Osteocyte (in vitro differentiated cells): ENCODE measurements at regions not wholly inside any gene's neighbourhood (a gene's known extent, or its start where the extent isn't known, plus 50 kb on each side); places are given as distances from the start of the nearest gene placed in this dataset.
A peak's percentile ranks its signal among the peaks of the same experiment; 100 is the strongest.

Experiments used
- DNase-seq: peaks from one replicate; pipeline ENCODE4 v3.0.0; 2021; ENCODE audit warnings: mixed read lengths; ENCODE audit not compliant: unreplicated experiment; ENCODE audit errors: extremely low spot score
- H3K27ac Mint-ChIP-seq: one replicate; pipeline ENCODE4 v1.8.0; 2021; ENCODE audit warnings: mild to moderate bottlenecking, mixed read lengths; ENCODE audit not compliant: unreplicated experiment
- H3K27me3 Mint-ChIP-seq: one replicate; pipeline ENCODE4 v1.8.0; 2021; ENCODE audit warnings: mixed read lengths; ENCODE audit not compliant: unreplicated experiment
- H3K36me3 Mint-ChIP-seq: one replicate; pipeline ENCODE4 v1.8.0; 2021; ENCODE audit warnings: mixed read lengths; ENCODE audit not compliant: unreplicated experiment
- H3K4me1 Mint-ChIP-seq: one replicate; pipeline ENCODE4 v1.8.0; 2021; ENCODE audit warnings: mixed read lengths; ENCODE audit not compliant: unreplicated experiment
- H3K4me3 Mint-ChIP-seq: one replicate; pipeline ENCODE4 v1.8.0; 2021; ENCODE audit warnings: mild to moderate bottlenecking, moderate library complexity, mixed read lengths; ENCODE audit not compliant: unreplicated experiment
- H3K9me3 Mint-ChIP-seq: one replicate; pipeline ENCODE4 v1.8.0; 2021; ENCODE audit warnings: mixed read lengths; ENCODE audit not compliant: unreplicated experiment
- TF ChIP-seq, protein P1 (sequence below): fragments of 200-600 bp; sonication (generic); IDR thresholded peaks from 2 replicates; pipeline ENCODE4 v1.5.0; 2021; ENCODE audit warnings: antibody characterized with exemption, mild to moderate bottlenecking, moderate library complexity

DNA sequence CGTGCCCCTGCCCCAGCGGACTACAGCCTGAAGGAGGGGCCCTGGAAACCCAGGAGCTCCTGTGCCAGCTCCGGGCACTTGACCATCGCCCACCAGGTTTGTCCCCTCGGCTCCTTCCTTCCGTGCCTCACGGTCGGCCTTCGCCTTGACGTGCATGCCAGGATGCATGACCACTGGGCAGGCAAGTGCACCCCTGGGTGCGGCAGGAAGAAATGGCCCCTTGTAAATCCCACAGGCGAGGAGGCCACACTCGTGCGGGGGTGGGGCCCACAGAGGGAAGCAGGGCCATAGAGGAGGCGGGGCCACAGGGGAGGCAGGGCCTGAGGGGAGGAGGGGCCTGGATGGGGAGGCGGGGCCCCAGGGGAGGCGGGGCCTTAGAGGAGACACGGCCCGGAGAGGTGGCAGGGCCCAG, 81.7 kb downstream of the YTHDF1 start:
- Mint-ChIP-seq H3K27ac (no peak overlapping the region), H3K27me3 (peaks cover 11% of the 10 kb centered on the region), H3K9me3 (no peaks in the 10 kb centered on the region), H3K4me1 (no peaks in the 10 kb centered on the region), H3K36me3 (no peaks in the 10 kb centered on the region), H3K4me3 (no peak overlapping the region)
- no peak for DNase-seq
- TF ChIP-seq, protein P1, sequence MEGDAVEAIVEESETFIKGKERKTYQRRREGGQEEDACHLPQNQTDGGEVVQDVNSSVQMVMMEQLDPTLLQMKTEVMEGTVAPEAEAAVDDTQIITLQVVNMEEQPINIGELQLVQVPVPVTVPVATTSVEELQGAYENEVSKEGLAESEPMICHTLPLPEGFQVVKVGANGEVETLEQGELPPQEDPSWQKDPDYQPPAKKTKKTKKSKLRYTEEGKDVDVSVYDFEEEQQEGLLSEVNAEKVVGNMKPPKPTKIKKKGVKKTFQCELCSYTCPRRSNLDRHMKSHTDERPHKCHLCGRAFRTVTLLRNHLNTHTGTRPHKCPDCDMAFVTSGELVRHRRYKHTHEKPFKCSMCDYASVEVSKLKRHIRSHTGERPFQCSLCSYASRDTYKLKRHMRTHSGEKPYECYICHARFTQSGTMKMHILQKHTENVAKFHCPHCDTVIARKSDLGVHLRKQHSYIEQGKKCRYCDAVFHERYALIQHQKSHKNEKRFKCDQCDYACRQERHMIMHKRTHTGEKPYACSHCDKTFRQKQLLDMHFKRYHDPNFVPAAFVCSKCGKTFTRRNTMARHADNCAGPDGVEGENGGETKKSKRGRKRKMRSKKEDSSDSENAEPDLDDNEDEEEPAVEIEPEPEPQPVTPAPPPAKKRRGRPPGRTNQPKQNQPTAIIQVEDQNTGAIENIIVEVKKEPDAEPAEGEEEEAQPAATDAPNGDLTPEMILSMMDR = no peak

DNA sequence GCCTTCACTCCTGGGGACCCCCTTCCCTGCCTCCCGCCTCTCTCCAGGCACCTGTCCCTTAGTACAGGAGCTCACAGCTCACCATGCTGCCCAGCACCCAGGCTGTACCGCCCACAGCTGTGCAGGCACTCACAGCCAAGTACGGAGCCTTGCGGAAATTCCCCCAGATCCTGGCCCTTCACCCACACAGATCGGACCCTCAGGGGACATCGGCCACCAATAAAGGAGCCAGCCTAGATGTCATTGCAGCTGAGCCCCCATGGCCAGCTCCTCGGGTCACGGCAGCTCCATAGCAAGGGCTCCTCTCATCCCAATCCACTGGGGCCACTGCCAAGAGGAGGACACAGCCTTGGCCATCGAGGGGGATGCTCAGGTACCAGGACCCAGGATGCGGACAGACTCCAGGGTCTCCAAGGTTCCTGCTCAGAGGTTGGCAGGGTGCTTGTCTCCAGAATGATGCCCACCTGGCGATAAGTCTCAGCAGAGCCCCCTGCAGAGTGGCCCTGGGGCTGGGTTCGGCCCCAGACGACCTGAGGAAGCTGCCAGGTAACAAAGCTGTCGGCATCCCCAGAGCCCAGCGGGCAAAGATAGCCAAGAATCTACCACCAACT, 82.3 kb downstream of the YTHDF1 start:
- Mint-ChIP-seq H3K9me3 (no peaks in the 10 kb centered on the region), H3K36me3 (no peaks in the 10 kb centered on the region), H3K4me3 (no peak overlapping the region), H3K4me1 (no peaks in the 10 kb centered on the region), H3K27ac (no peak overlapping the region), H3K27me3 (peaks cover 6% of the 10 kb centered on the region)
- TF ChIP-seq, protein P1 = no peak
- peak; percentile 76 for DNase-seq

DNA sequence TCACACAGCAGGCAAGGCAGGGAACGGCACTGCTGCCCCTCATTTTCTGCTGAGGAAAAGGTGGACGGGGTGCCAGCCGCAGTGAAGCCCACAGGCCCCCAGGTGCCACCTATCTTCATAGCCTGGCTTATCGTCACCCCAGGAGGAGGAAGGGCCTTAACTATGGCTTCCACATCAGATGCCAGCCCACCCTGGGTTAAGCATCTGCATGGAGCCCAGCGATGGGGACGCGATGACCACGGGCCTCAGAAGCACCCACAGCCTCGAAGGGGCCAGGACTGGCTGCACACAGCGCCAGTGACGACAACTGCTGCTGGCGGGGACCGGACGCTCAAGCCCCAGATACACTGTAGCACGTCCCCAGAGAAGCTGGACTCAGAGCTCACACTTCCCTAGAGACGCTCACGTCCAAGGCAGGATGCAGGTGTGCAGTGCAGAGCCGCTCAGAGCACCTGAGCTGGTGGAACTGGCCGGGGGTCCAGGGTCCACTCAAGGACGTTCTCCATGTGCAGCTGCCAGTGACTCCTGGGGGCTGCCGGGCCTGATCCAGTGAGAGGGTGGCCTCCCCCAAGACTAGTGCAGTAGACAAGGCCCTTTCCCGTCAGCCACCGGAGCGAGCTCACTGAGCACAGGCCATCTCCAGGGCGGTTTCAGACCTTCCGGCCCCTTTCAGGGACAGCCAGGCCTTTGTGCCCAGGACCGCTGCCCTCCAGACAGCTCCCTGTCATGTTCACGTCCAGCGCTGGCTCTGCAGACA, 83.0 kb downstream of the YTHDF1 start:
- no peaks in the 10 kb centered on the region for H3K4me1 Mint-ChIP-seq
- H3K27ac Mint-ChIP-seq = no peak overlapping the region
- H3K4me3 Mint-ChIP-seq = no peak overlapping the region
- H3K36me3 Mint-ChIP-seq = no peaks in the 10 kb centered on the region
- H3K27me3 Mint-ChIP-seq = peaks cover 5% of the 10 kb centered on the region
- peak; percentile 76 for DNase-seq
- H3K9me3 Mint-ChIP-seq = no peaks in the 10 kb centered on the region
- TF ChIP-seq, protein P1 = no peak

DNA sequence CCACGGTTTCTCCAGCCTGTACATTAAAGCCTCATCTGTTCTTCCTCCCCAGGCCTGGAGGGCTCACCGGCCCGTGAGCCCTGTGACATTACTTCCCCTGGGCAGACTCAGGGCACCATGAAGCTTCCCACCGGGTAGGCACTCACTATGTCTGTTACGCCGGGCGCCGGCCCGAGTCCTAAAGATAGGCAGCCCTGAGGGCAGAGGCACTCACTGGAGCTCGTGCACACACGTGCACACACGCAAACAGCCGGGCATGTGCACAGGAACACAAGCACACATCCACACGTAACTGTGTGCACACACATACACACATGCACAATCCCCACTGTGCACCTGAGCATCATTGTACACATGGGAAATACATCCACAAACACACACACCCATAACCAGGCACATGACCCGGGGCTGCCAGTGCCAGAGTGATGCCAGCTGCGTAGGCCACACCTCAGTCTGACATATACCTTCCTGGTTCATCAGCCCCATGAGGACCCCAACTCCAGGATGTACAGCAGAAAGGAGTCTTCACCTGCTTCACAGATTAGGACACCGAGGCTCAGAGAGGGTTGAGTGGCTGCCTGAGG, 83.7 kb downstream of the YTHDF1 start:
- H3K27ac Mint-ChIP-seq = no peak overlapping the region
- TF ChIP-seq, protein P1 = no peak
- peak; percentile 81 for DNase-seq

More for the DNA sequence above, 83.7 kb downstream of the YTHDF1 start:
- Mint-ChIP-seq H3K36me3 (no peaks in the 10 kb centered on the region), H3K4me1 (no peaks in the 10 kb centered on the region), H3K27me3 (peaks cover 5% of the 10 kb centered on the region), H3K4me3 (no peak overlapping the region), H3K9me3 (no peaks in the 10 kb centered on the region)
